Lower lobe of right lung (tissue), 2 donors: ENCODE measurements at regions not wholly inside any gene's neighbourhood (a gene's known extent, or its start where the extent isn't known, plus 50 kb on each side); places are given as distances from the start of the nearest gene placed in this dataset.

Experiments
- ATAC-seq, 2 donors: fragments of 200-7000 bp; cut with Tn5 transposase; one replicate each; pipeline ENCODE4 v1.9.1; 2020 to 2022; ENCODE audit warnings: mild to moderate bottlenecking in 2 of 2, moderate library complexity in 2 of 2
- DNase-seq: peaks from one replicate; pipeline ENCODE4 v3.0.0-alpha.2; 2020
- H3K27ac ChIP-seq: fragments of 200-600 bp; one replicate; pipeline ENCODE4 v1.8.0; 2022
- H3K27me3 ChIP-seq: fragments of 200-600 bp; one replicate; pipeline ENCODE4 v1.8.0; 2022; ENCODE audit warnings: low read depth
- H3K36me3 ChIP-seq: fragments of 200-600 bp; one replicate; pipeline ENCODE4 v1.8.0; 2022; ENCODE audit warnings: mild to moderate bottlenecking
- H3K4me1 ChIP-seq: fragments of 200-600 bp; one replicate; pipeline ENCODE4 v1.8.0; 2022
- H3K4me3 ChIP-seq: fragments of 200-600 bp; one replicate; pipeline ENCODE4 v1.8.0; 2022; ENCODE audit warnings: mild to moderate bottlenecking
- H3K9me3 ChIP-seq: fragments of 200-600 bp; one replicate; pipeline ENCODE4 v1.8.0; 2022
- intact Hi-C: fragments of 100-400 bp; cut with DNase I; formaldehyde crosslinking; loops from one replicate; pipeline ENCODE4 v1.11.0; 2022
- TF ChIP-seq, protein P1 (sequence below): fragments of 200-600 bp; IDR thresholded peaks from one replicate; pipeline ENCODE4 v1.8.0; 2022; ENCODE audit warnings: antibody characterized with exemption, mild to moderate bottlenecking
- donor health status: DM: no; HTN: yes; CAD: no; lungs with severe emphysema.

DNA sequence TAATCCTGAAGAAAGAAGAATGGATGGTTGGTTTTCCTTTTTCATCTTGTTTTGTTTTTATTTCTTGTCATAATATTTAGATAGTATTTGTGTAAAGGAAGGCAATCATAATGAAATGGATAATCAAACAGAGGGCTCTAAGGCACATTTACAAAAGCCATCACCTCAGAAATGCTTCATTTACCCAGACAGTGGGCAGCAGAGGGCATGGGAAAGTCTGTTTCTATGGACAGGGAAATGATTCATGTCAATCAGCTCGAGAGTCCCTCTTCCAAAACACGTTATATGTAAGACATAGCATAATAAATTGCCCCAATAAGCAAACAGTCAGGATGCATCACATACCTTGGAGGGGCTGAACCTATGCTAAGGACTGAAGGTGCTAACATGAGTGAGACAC, 426.1 kb downstream of the PLPP3 start:
- Histone ChIP-seq H3K36me3 (no peaks in the 10 kb centered on the region), H3K4me1 (peaks cover 8% of the 10 kb centered on the region), H3K4me3 (no peak overlapping the region), H3K27me3 (no peaks in the 10 kb centered on the region), H3K9me3 (no peaks in the 10 kb centered on the region), H3K27ac (no peak overlapping the region)
- no peak for DNase-seq
- intact Hi-C loops = no loop called here
- TF ChIP-seq, protein P1, sequence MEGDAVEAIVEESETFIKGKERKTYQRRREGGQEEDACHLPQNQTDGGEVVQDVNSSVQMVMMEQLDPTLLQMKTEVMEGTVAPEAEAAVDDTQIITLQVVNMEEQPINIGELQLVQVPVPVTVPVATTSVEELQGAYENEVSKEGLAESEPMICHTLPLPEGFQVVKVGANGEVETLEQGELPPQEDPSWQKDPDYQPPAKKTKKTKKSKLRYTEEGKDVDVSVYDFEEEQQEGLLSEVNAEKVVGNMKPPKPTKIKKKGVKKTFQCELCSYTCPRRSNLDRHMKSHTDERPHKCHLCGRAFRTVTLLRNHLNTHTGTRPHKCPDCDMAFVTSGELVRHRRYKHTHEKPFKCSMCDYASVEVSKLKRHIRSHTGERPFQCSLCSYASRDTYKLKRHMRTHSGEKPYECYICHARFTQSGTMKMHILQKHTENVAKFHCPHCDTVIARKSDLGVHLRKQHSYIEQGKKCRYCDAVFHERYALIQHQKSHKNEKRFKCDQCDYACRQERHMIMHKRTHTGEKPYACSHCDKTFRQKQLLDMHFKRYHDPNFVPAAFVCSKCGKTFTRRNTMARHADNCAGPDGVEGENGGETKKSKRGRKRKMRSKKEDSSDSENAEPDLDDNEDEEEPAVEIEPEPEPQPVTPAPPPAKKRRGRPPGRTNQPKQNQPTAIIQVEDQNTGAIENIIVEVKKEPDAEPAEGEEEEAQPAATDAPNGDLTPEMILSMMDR = no peak
- no peak for ATAC-seq

- H3K4me3 ChIP-seq = no peak overlapping the region
- ATAC-seq (no peak), DNase-seq (no peak)
- intact Hi-C loops = no loop called here
- no peaks in the 10 kb centered on the region for H3K27me3 ChIP-seq
- H3K4me1 ChIP-seq = peaks cover 14% of the 10 kb centered on the region
- no peak overlapping the region for H3K27ac ChIP-seq
- H3K9me3 ChIP-seq = no peaks in the 10 kb centered on the region
- TF ChIP-seq, protein P1 = no peak
- H3K36me3 ChIP-seq = no peaks in the 10 kb centered on the region
Measured at GRCh38 chr1:56152635-56153034, 426.7 kb downstream of the PLPP3 start.

DNA sequence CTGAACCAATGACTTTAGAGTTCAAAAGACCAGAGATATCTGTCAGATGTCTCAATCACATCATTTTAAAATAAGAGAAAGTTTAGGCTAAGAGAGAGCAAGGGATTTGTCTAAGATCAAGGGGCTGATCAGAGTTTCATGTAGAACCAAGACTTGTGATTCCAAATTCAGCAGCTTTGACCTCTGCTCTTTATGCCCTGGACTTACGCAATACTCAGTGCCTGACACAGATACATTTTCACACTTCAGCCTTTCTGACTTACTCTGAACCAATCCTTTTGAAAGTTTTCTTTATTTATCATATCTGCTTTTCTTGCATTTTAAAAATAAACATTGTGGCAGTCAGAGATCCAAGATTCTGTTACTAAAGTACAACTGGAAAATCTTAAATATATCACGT, 428.0 kb downstream of the PLPP3 start:
- ATAC-seq = no peak
- intact Hi-C loops = no loop called here

GRCh38 chr1:56150441-56151215, 428.7 kb downstream of the PLPP3 start:
- Histone ChIP-seq H3K27me3 (no peaks in the 10 kb centered on the region), H3K27ac (no peak overlapping the region), H3K4me1 (peaks cover 29% of the 10 kb centered on the region), H3K4me3 (no peak overlapping the region), H3K36me3 (no peaks in the 10 kb centered on the region), H3K9me3 (no peaks in the 10 kb centered on the region)
- TF ChIP-seq, protein P1 = no peak
- DNase-seq (no peak), ATAC-seq (no peak)
- intact Hi-C loops = no loop called here

More for the DNA sequence above, 428.0 kb downstream of the PLPP3 start:
- H3K4me3 ChIP-seq = no peak overlapping the region
- no peaks in the 10 kb centered on the region for H3K27me3 ChIP-seq
- H3K4me1 ChIP-seq = peaks cover 22% of the 10 kb centered on the region
- H3K36me3 ChIP-seq = no peaks in the 10 kb centered on the region
- H3K9me3 ChIP-seq = no peaks in the 10 kb centered on the region
- H3K27ac ChIP-seq = no peak overlapping the region
- TF ChIP-seq, protein P1 = no peak
- no peak for DNase-seq

GRCh38 chr1:56149761-56150160, 429.6 kb downstream of the PLPP3 start:
- no peak overlapping the region for H3K27ac ChIP-seq
- peaks cover 29% of the 10 kb centered on the region for H3K4me1 ChIP-seq
- H3K27me3 ChIP-seq = no peaks in the 10 kb centered on the region
- intact Hi-C loops = no loop called here
- H3K4me3 ChIP-seq = no peak overlapping the region
- DNase-seq = no peak
- no peaks in the 10 kb centered on the region for H3K9me3 ChIP-seq
- no peak for ATAC-seq
- H3K36me3 ChIP-seq = no peaks in the 10 kb centered on the region
- TF ChIP-seq, protein P1 = no peak
